Neural progenitor cell (in vitro differentiated cells): ENCODE measurements at regions not wholly inside any gene's neighbourhood (a gene's known extent, or its start where the extent isn't known, plus 50 kb on each side); places are given as distances from the start of the nearest gene placed in this dataset.

Experiments used
- EZH2 ChIP-seq: fragments of 200-600 bp; sonication (generic); IDR thresholded peaks from 2 replicates; pipeline ENCODE4 v1.6.1; 2017; ENCODE audit warnings: antibody characterized with exemption, mild to moderate bottlenecking, moderate library complexity
- EZH2phosphoT487 ChIP-seq: fragments of 200-600 bp; sonication (generic); IDR thresholded peaks from 2 replicates; pipeline ENCODE4 v1.6.1; 2017; ENCODE audit warnings: antibody characterized with exemption
- TF ChIP-seq, protein P1 (sequence below): fragments of 200-600 bp; sonication (generic); IDR thresholded peaks from 2 replicates; pipeline ENCODE4 v1.5.1; 2017; ENCODE audit warnings: antibody characterized with exemption, mild to moderate bottlenecking

DNA sequence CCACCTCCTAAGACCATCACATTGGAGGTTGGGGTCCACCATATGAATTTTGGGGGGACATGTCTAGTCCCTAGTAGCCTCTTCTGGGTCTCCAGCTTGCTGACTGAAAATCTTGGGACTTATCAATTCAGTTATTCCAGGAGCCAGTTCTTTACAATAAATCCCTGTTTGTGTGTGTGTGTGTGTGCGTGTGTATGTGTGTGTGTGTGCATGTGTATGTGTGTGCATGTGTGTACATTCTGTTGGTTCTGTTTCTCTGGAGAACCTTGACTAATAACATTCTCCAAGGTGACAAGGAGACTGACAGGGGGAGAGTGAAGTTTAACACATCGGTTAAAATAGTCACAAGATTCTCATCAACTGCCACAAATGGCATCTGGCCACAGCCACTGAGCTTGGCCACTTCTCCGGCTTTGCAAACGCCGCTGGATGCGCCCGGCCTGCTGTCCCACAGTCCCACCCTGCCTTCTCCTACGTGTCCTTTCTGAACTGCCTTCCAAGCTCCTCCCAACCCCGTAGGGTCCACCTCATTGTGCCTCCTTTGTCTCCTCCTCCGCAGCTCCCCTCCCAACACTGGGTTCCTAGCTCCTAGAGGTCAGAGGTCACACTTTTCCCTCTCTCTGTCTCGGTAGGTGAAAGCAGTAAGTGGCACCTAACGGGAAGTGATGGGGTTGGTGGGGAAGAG is 88.1 kb upstream of the DIO3 start:
- TF ChIP-seq, protein P1, sequence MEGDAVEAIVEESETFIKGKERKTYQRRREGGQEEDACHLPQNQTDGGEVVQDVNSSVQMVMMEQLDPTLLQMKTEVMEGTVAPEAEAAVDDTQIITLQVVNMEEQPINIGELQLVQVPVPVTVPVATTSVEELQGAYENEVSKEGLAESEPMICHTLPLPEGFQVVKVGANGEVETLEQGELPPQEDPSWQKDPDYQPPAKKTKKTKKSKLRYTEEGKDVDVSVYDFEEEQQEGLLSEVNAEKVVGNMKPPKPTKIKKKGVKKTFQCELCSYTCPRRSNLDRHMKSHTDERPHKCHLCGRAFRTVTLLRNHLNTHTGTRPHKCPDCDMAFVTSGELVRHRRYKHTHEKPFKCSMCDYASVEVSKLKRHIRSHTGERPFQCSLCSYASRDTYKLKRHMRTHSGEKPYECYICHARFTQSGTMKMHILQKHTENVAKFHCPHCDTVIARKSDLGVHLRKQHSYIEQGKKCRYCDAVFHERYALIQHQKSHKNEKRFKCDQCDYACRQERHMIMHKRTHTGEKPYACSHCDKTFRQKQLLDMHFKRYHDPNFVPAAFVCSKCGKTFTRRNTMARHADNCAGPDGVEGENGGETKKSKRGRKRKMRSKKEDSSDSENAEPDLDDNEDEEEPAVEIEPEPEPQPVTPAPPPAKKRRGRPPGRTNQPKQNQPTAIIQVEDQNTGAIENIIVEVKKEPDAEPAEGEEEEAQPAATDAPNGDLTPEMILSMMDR: no peak
- TF ChIP-seq EZH2phosphoT487: no peak
- TF ChIP-seq EZH2: no peak
